OCI-LY7 (cell line): ENCODE measurements at regions not wholly inside any gene's neighbourhood (a gene's known extent, or its start where the extent isn't known, plus 50 kb on each side); places are given as distances from the start of the nearest gene placed in this dataset.

Experiments
- BruUV-seq: library from RNA; stranded (reverse); fragments of 400-500 nt; replicated peaks from 2 replicates; lab custom pipeline; 2021; lab: Mats Ljungman, UMichigan
- CTCF ChIA-PET: fragments of 300-600 bp; sonication (Branson Sonifier 250); formaldehyde crosslinking; loops from one replicate; lab custom pipeline; 2022; ENCODE audit warnings: antibody characterized with exemption; ENCODE audit not compliant: unreplicated experiment; lab: Charles Lee
- POLR2A ChIA-PET: fragments of 300-600 bp; sonication (Branson Sonifier 250); formaldehyde crosslinking; loops from one replicate; lab custom pipeline; 2022; ENCODE audit warnings: antibody characterized with exemption; lab: Charles Lee
- DNase-seq: peaks from one replicate; pipeline ENCODE4 v3.0.0-alpha.2; 2015; ENCODE audit warnings: low spot score
- H2AFZ ChIP-seq: fragments of 200-600 bp; sonication (generic), shearing (Covaris generic); 2 replicates; pipeline ENCODE4 v1.6.1; 2014; ENCODE audit warnings: mild to moderate bottlenecking, antibody characterized with exemption, low read length, moderate library complexity
- H3K27ac ChIP-seq: fragments of 200-600 bp; sonication (generic); 2 replicates; pipeline ENCODE4 v1.5.1; 2014; ENCODE audit warnings: mixed run types, low read depth, mild to moderate bottlenecking, moderate library complexity, low read length, inconsistent platforms; ENCODE audit not compliant: poor library complexity, severe bottlenecking
- H3K36me3 ChIP-seq: fragments of 200-600 bp; sonication (generic); 2 replicates; pipeline ENCODE4 v1.6.1; 2014; ENCODE audit warnings: mild to moderate bottlenecking, antibody characterized with exemption, low read length, moderate library complexity, mixed read lengths; ENCODE audit not compliant: insufficient read depth
- H3K4me1 ChIP-seq: fragments of 200-600 bp; sonication (generic); 2 replicates; pipeline ENCODE4 v1.5.1; 2014; ENCODE audit warnings: mild to moderate bottlenecking, low read length; ENCODE audit not compliant: insufficient read depth, poor library complexity, severe bottlenecking
- H3K4me2 ChIP-seq: fragments of 200-600 bp; sonication (generic); 2 replicates; pipeline ENCODE4 v1.6.1; 2014; ENCODE audit warnings: mild to moderate bottlenecking, low read length
- H3K4me3 ChIP-seq: fragments of 200-600 bp; sonication (generic); 2 replicates; pipeline ENCODE4 v1.5.1; 2014; ENCODE audit warnings: mild to moderate bottlenecking, low read depth, low read length; ENCODE audit not compliant: poor library complexity, severe bottlenecking
- H3K79me2 ChIP-seq: fragments of 200-600 bp; sonication (generic); 2 replicates; pipeline ENCODE4 v1.6.1; 2016; ENCODE audit warnings: low read depth, mild to moderate bottlenecking, low read length, moderate library complexity, mixed read lengths; ENCODE audit not compliant: insufficient read depth
- H3K9me2 ChIP-seq: fragments of 200-600 bp; sonication (generic); 2 replicates; pipeline ENCODE4 v1.6.1; 2016; ENCODE audit warnings: mild to moderate bottlenecking, low read length, mixed read lengths; ENCODE audit not compliant: insufficient read depth
- H3K9me3 ChIP-seq: fragments of 200-600 bp; sonication (generic); 2 replicates; pipeline ENCODE4 v1.6.1; 2014; ENCODE audit warnings: mild to moderate bottlenecking, mixed run types, low read length, mixed read lengths
- H4K20me1 ChIP-seq: fragments of 200-600 bp; sonication (generic); 2 replicates; pipeline ENCODE4 v1.6.1; 2014; ENCODE audit warnings: mild to moderate bottlenecking, antibody characterized with exemption, low read length, moderate library complexity, mixed read lengths; ENCODE audit not compliant: insufficient read depth
- EZH2phosphoT487 ChIP-seq: fragments of 200-600 bp; sonication (generic); IDR thresholded peaks from 2 replicates; pipeline ENCODE4 v1.6.1; 2018; ENCODE audit warnings: low read depth, borderline replicate concordance, mild to moderate bottlenecking, mixed run types, antibody characterized with exemption, low read length, moderate library complexity, mixed read lengths
- intact Hi-C: fragments of 100-400 bp; cut with micrococcal nuclease; formaldehyde crosslinking; loops from one replicate; pipeline ENCODE4 v1.10.0; 2022; ENCODE audit not compliant: unreplicated experiment
- TF ChIP-seq, protein P1 (sequence below): fragments of 200-600 bp; sonication (generic); conservative IDR thresholded peaks from 2 replicates; pipeline ENCODE4 v1.5.1; 2014; ENCODE audit warnings: mild to moderate bottlenecking, antibody characterized with exemption, low read length, moderate library complexity, mixed read lengths

DNA sequence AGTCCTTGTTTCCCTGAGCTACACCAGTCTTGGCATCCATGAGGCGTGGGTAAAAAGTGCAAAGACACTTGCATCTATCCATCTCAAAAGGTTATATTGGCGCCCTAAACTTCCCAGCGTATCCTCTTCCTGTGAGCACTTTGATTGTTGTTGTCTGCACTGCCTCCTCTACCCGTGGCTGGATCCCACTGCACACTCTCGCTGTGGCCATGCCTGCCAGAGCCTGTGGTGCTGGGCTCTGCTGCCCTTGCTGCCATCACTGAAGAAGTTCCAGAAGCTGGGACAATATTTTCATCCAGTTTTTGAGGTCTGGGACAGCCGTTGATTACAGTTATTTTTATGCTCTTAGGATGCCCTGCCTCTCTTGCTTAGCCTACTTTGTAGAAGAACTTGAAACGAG, 85.3 kb upstream of the PCGF5 start:
- CTCF ChIA-PET: no interaction called here
- Histone ChIP-seq H3K27ac (no peak overlapping the region), H3K9me3 (no peaks in the 10 kb centered on the region), H3K4me1 (no peaks in the 10 kb centered on the region), H3K9me2 (no peaks in the 10 kb centered on the region), H3K79me2 (no peaks in the 10 kb centered on the region), H4K20me1 (no peaks in the 10 kb centered on the region), H2AFZ (no peak overlapping the region), H3K36me3 (no peaks in the 10 kb centered on the region), H3K4me2 (no peak overlapping the region), H3K4me3 (no peak overlapping the region)
- TF ChIP-seq, protein P1, sequence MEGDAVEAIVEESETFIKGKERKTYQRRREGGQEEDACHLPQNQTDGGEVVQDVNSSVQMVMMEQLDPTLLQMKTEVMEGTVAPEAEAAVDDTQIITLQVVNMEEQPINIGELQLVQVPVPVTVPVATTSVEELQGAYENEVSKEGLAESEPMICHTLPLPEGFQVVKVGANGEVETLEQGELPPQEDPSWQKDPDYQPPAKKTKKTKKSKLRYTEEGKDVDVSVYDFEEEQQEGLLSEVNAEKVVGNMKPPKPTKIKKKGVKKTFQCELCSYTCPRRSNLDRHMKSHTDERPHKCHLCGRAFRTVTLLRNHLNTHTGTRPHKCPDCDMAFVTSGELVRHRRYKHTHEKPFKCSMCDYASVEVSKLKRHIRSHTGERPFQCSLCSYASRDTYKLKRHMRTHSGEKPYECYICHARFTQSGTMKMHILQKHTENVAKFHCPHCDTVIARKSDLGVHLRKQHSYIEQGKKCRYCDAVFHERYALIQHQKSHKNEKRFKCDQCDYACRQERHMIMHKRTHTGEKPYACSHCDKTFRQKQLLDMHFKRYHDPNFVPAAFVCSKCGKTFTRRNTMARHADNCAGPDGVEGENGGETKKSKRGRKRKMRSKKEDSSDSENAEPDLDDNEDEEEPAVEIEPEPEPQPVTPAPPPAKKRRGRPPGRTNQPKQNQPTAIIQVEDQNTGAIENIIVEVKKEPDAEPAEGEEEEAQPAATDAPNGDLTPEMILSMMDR: no peak
- no peak for TF ChIP-seq EZH2phosphoT487
- POLR2A ChIA-PET: interaction anchor here (1.1 kb wide), 1 partner anchor 9 kb away, joined by 3 read pairs; no protein-coding TSS in a partner anchor
- intact Hi-C loops: no loop called here
- no peak for DNase-seq
- BruUV-seq: no TSS peak

DNA sequence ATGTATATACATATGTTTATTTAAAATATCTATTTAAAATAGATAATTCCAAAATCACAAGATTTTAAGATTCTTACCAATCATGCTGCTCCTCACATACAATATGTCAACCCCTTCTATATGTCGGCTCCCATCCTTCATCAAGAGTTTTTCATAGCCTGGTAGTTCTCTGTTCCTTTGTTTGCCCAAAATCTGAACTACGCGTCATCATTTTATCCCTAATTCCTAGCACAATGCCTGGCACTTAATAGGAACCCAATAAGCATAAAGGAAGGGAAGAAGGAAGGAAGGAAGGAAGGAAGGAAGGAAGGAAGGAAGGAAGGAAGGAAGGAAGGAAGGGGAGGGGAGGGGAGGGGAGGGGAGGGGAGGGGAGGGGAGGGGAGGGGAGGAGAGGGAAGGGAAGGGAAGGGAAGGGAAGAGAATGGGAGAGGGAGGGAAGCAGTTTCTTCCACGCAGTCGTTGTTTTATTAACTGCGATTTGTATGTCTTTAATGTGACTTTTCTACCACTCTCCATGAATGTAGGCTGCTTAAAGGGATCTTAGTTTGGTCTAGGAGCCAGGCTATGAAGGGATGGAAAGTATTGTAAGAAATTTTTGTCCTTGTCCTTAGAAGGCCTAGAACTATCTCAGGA, 83.3 kb upstream of the PCGF5 start:
- BruUV-seq: no TSS peak
- POLR2A ChIA-PET: no interaction called here
- Histone ChIP-seq H3K4me2 (no peak overlapping the region), H3K27ac (no peak overlapping the region), H4K20me1 (no peaks in the 10 kb centered on the region), H3K36me3 (no peaks in the 10 kb centered on the region), H2AFZ (no peak overlapping the region), H3K9me2 (no peaks in the 10 kb centered on the region), H3K79me2 (no peaks in the 10 kb centered on the region), H3K4me3 (no peak overlapping the region), H3K4me1 (no peaks in the 10 kb centered on the region), H3K9me3 (no peaks in the 10 kb centered on the region)
- DNase-seq: no peak
- CTCF ChIA-PET: no interaction called here
- intact Hi-C loops: no loop called here
- TF ChIP-seq, protein P1: no peak
- no peak for TF ChIP-seq EZH2phosphoT487

DNA sequence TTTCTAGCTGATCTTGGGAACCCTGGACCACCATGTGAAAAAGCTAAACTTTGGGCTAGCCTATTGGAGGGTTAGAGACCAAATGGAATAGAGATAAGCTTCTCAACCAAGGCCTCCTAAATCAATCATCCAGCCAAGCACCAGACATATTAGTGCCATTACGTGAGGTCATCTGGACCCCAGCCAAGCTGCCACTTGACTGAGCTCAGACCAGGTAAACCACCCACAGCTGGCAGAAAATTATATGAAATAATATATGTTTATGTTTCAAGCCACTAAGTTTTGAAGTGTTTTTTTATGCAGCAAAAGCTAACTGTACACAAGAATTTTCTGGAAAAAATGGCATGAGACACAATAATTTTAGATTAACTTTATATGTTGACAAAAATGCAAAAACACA, 82.6 kb upstream of the PCGF5 start:
- no peak for DNase-seq
- Histone ChIP-seq H4K20me1 (no peaks in the 10 kb centered on the region), H3K27ac (no peak overlapping the region), H3K4me3 (no peak overlapping the region), H2AFZ (no peak overlapping the region), H3K9me3 (no peaks in the 10 kb centered on the region), H3K4me2 (no peak overlapping the region), H3K9me2 (no peaks in the 10 kb centered on the region), H3K36me3 (no peaks in the 10 kb centered on the region), H3K4me1 (no peaks in the 10 kb centered on the region), H3K79me2 (no peaks in the 10 kb centered on the region)
- ChIA-PET CTCF (no interaction called here), POLR2A (no interaction called here)
- TF ChIP-seq, protein P1: no peak
- TF ChIP-seq EZH2phosphoT487: no peak
- intact Hi-C loops: no loop called here
- no TSS peak for BruUV-seq
